H1 (cell line): ENCODE measurements at regions not wholly inside any gene's neighbourhood (a gene's known extent, or its start where the extent isn't known, plus 50 kb on each side); places are given as distances from the start of the nearest gene placed in this dataset.

ENCODE experiments used
- CTCF ChIA-PET: fragments of 300-600 bp; sonication (Branson Sonifier 250); formaldehyde crosslinking; loops from one replicate; lab custom pipeline; 2021; ENCODE audit not compliant: partially characterized antibody; lab: Charles Lee
- POLR2A ChIA-PET: fragments of 300-600 bp; sonication (Branson Sonifier 250); formaldehyde crosslinking; loops from one replicate; lab custom pipeline; 2021; ENCODE audit warnings: inconsistent platforms; ENCODE audit not compliant: partially characterized antibody; lab: Charles Lee
- DNase-seq, 2 experiments: peaks; one replicate each; pipeline versions ENCODE4 v3.0.0 to v3.0.0-alpha.2; 2010 to 2022; ENCODE audit warnings: low spot score in 2 of 2, low read depth in 1 of 2, mixed read lengths in 1 of 2
- FAIRE-seq: peaks from 2 replicates; lab custom pipeline; 2011; peaks lifted over from hg19 to GRCh38; lab: Jason Lieb, UNC
- H2AFZ ChIP-seq: 2 replicates; pipeline ENCODE4 v1.8.1; 2012; ENCODE audit warnings: low read length, inconsistent platforms
- H2AK5ac ChIP-seq: 2 replicates; pipeline ENCODE4 v1.6.1; 2013; ENCODE audit warnings: low read depth, low read length
- H2BK120ac ChIP-seq: replicated peaks from 2 replicates; pipeline ENCODE3; 2013; ENCODE audit warnings: low read depth, low read length, inconsistent platforms
- H2BK12ac ChIP-seq: 2 replicates; pipeline ENCODE4 v1.6.1; 2013; ENCODE audit warnings: low read depth, low read length
- H2BK15ac ChIP-seq: 2 replicates; pipeline ENCODE4 v1.6.1; 2013; ENCODE audit warnings: low read length
- H2BK20ac ChIP-seq: 2 replicates; pipeline ENCODE4 v1.6.1; 2013; ENCODE audit warnings: low read length
- H2BK5ac ChIP-seq: 2 replicates; pipeline ENCODE4 v1.6.1; 2013; ENCODE audit warnings: low read depth, low read length
- H3K14ac ChIP-seq: 2 replicates; pipeline ENCODE4 v1.6.1; 2013; ENCODE audit warnings: inconsistent platforms; ENCODE audit not compliant: insufficient read length
- H3K18ac ChIP-seq: 2 replicates; pipeline ENCODE4 v1.6.1; 2013; ENCODE audit warnings: low read length; ENCODE audit errors: extremely low read depth
- H3K23ac ChIP-seq: 2 replicates; pipeline ENCODE4 v1.6.1; 2013; ENCODE audit warnings: inconsistent platforms; ENCODE audit not compliant: insufficient read length
- H3K23me2 ChIP-seq: 2 replicates; pipeline ENCODE4 v1.6.1; 2013; ENCODE audit warnings: low read depth, low read length
- H3K27ac ChIP-seq: 2 replicates; pipeline ENCODE4 v1.6.1; 2011; ENCODE audit warnings: low read depth, low read length, inconsistent platforms
- H3K27me3 ChIP-seq, 4 experiments: replicated peaks in 1 of 4; 1 replicate in 1 of 4; 2 replicates in 3 of 4; pipeline versions ENCODE4 v1.6.1 to v1.8.1; 2011 to 2013; ENCODE audit warnings: low read length in 3 of 4, mild to moderate bottlenecking in 3 of 4, inconsistent platforms in 2 of 4, mixed read lengths in 2 of 4, moderate library complexity in 1 of 4; ENCODE audit not compliant: control insufficient read depth in 3 of 4, insufficient read depth in 3 of 4; ENCODE audit errors: extremely low read depth in 1 of 4
- H3K36me3 ChIP-seq, 4 experiments: 2 replicates each; pipeline versions ENCODE4 v1.6.1 to v1.8.1; 2011 to 2013; ENCODE audit warnings: mild to moderate bottlenecking in 4 of 4, low read length in 3 of 4, moderate library complexity in 2 of 4, control low read depth in 1 of 4, inconsistent platforms in 1 of 4; ENCODE audit not compliant: insufficient read depth in 4 of 4, control insufficient read depth in 2 of 4
- H3K4ac ChIP-seq: replicated peaks from 2 replicates; pipeline ENCODE3; 2013; ENCODE audit warnings: low read length, low read depth, mixed read lengths, inconsistent platforms; ENCODE audit not compliant: insufficient read length
- H3K4me1 ChIP-seq, 4 experiments: replicated peaks in 1 of 4; 1 replicate in 1 of 4; 2 replicates in 3 of 4; pipeline versions ENCODE4 v1.6.1 to v1.8.1; 2011 to 2013; ENCODE audit warnings: low read length in 3 of 4, inconsistent platforms in 2 of 4, mixed read lengths in 1 of 4; ENCODE audit not compliant: insufficient read depth in 4 of 4, control insufficient read depth in 3 of 4
- H3K4me2 ChIP-seq, 2 experiments: 2 replicates each; pipeline versions ENCODE4 v1.6.1 to v1.8.1; 2011 to 2013; ENCODE audit warnings: low read depth in 2 of 2, low read length in 2 of 2, control low read depth in 1 of 2, inconsistent platforms in 1 of 2, mild to moderate bottlenecking in 1 of 2; ENCODE audit not compliant: insufficient read depth in 1 of 2
- H3K4me3 ChIP-seq, 4 experiments: fragments of 200-600, 300-600 bp in 1 of 4; sonication (generic), shearing (Covaris generic), sonication (Bioruptor Twin) in 1 of 4; 2 replicates each; pipeline versions ENCODE4 v1.5.1 to v1.8.1; 2011 to 2016; ENCODE audit warnings: low read length in 4 of 4, low read depth in 3 of 4, control low read depth in 2 of 4, inconsistent platforms in 2 of 4, mild to moderate bottlenecking in 2 of 4, mixed read lengths in 1 of 4, moderate library complexity in 1 of 4; ENCODE audit not compliant: insufficient read depth in 2 of 4; ENCODE audit errors: extremely low read depth in 1 of 4
- H3K56ac ChIP-seq: replicated peaks from 2 replicates; pipeline ENCODE3; 2013; ENCODE audit warnings: low read depth, mild to moderate bottlenecking, mixed read lengths, low read length, inconsistent platforms; ENCODE audit not compliant: insufficient read length
- H3K79me1 ChIP-seq: 2 replicates; pipeline ENCODE4 v1.6.1; 2013; ENCODE audit warnings: low read depth, low read length, control low read depth
- H3K79me2 ChIP-seq, 2 experiments: 2 replicates each; pipeline versions ENCODE4 v1.6.1 to v1.8.1; 2012 to 2013; ENCODE audit warnings: low read length in 2 of 2, mild to moderate bottlenecking in 2 of 2, inconsistent platforms in 1 of 2; ENCODE audit not compliant: insufficient read depth in 2 of 2, control insufficient read depth in 1 of 2
- H3K9ac ChIP-seq, 4 experiments: replicated peaks in 1 of 4; 1 replicate in 1 of 4; 2 replicates in 3 of 4; pipeline versions ENCODE4 v1.6.1 to v1.8.1; 2011 to 2013; ENCODE audit warnings: low read depth in 3 of 4, low read length in 3 of 4, control low read depth in 2 of 4, mild to moderate bottlenecking in 2 of 4, moderate library complexity in 2 of 4, inconsistent platforms in 1 of 4; ENCODE audit errors: extremely low read depth in 1 of 4
- H3K9me3 ChIP-seq, 2 experiments: 2 replicates each; pipeline versions ENCODE4 v1.6.1 to v1.8.1; 2012 to 2013; ENCODE audit warnings: mild to moderate bottlenecking in 2 of 2, moderate library complexity in 2 of 2, control low read depth in 1 of 2, inconsistent platforms in 1 of 2, low read depth in 1 of 2, low read length in 1 of 2, mixed read lengths in 1 of 2; ENCODE audit not compliant: insufficient read depth in 2 of 2
- H4K20me1 ChIP-seq, 2 experiments: replicated peaks in 1 of 2; 2 replicates each; pipeline versions ENCODE3 to v1.8.1; 2011 to 2013; ENCODE audit warnings: inconsistent platforms in 2 of 2, low read length in 2 of 2, mild to moderate bottlenecking in 1 of 2; ENCODE audit not compliant: insufficient read depth in 2 of 2, control insufficient read depth in 1 of 2
- H4K5ac ChIP-seq: 2 replicates; pipeline ENCODE4 v1.6.1; 2013; ENCODE audit warnings: low read length, low read depth, mixed read lengths, inconsistent platforms; ENCODE audit not compliant: insufficient read length
- H4K8ac ChIP-seq: 2 replicates; pipeline ENCODE4 v1.8.0; 2013; ENCODE audit warnings: mild to moderate bottlenecking, moderate library complexity, low read length, inconsistent platforms; ENCODE audit not compliant: insufficient read depth; ENCODE audit errors: extremely low read depth
- H4K91ac ChIP-seq: replicated peaks from 2 replicates; pipeline ENCODE3; 2013; ENCODE audit warnings: low read length, mixed read lengths, inconsistent platforms; ENCODE audit not compliant: insufficient read length
- BCL11A ChIP-seq, 2 experiments: IDR thresholded peaks; one replicate each; pipeline ENCODE4 v1.6.1; 2011; ENCODE audit warnings: low read depth in 2 of 2, low read length in 2 of 2, mild to moderate bottlenecking in 2 of 2
- NANOG ChIP-seq: IDR thresholded peaks from 2 replicates; pipeline ENCODE4 v1.6.1; 2011; ENCODE audit warnings: low read length, low read depth, mild to moderate bottlenecking, inconsistent platforms; ENCODE audit not compliant: insufficient read depth, poor library complexity, severe bottlenecking
- SAP30 ChIP-seq: fragments of 300-600 bp; sonication (generic); IDR thresholded peaks from 2 replicates; pipeline ENCODE4 v1.7.1; 2012; ENCODE audit warnings: low read length, moderate library complexity, mild to moderate bottlenecking, inconsistent platforms; ENCODE audit not compliant: insufficient read depth, insufficient replicate concordance
- SUZ12 ChIP-seq: fragments of 200-600 bp; sonication (generic); IDR thresholded peaks from 2 replicates; pipeline ENCODE4 v1.6.1; 2012; ENCODE audit warnings: mild to moderate bottlenecking, inconsistent platforms, low read length, moderate library complexity, mixed read lengths
- YY1 ChIP-seq: IDR thresholded peaks from 2 replicates; pipeline ENCODE4 v1.6.1; 2011; ENCODE audit warnings: low read depth, mild to moderate bottlenecking, low read length
- WGBS, 2 experiments: shearing (Covaris generic) in 1 of 2; methylation state at CpG; one replicate each; pipeline versions ENCODE4 v1.1.6 to v1.1.7; 2013 to 2015; ENCODE audit warnings: low lambda C conversion rate in 2 of 2, mixed read lengths in 2 of 2, inconsistent platforms in 1 of 2, low coverage in 1 of 2, missing lambda C conversion rate in 1 of 2; ENCODE audit not compliant: insufficient replicate concordance in 2 of 2, insufficient coverage in 1 of 2, insufficient read length in 1 of 2; ENCODE audit errors: extremely low coverage in 1 of 2, missing lambda C conversion rate in 1 of 2; 5-methylcytosine and 5-hydroxymethylcytosine counted together

- H4K8ac ChIP-seq = no peak overlapping the region
- no peak overlapping the region for H4K5ac ChIP-seq
- 79% methylated on average over 4 of the region's 4 CpGs; no CpG with 5 or more reads in 1 of the 2 experiments for WGBS, 2 experiments
- H3K56ac ChIP-seq = no peak overlapping the region
- H2BK5ac ChIP-seq = no peak overlapping the region
- H3K4me1 ChIP-seq = no peaks in the 10 kb centered on the region
- H3K79me1 ChIP-seq = no peaks in the 10 kb centered on the region
- H3K23me2 ChIP-seq = no peaks in the 10 kb centered on the region
- DNase-seq = no peak
- TF ChIP-seq YY1 (no peak), BCL11A (IDR thresholded peaks at IDR 0.05; ENCODE audit: low read depth in 2 of 2, low read length in 2 of 2) (no peak), NANOG (no peak), SAP30 (no peak), SUZ12 (no peak)
- ChIA-PET POLR2A (interaction anchor here (0.6 kb wide), 1 partner anchor 31 kb away, joined by 3 read pairs; no protein-coding TSS in a partner anchor), CTCF (interaction anchor here (0.6 to 1.2 kb wide), 3 partner anchors 8 to 62 kb away, joined by 3 to 4 read pairs (median 4); no protein-coding TSS in a partner anchor)
- no peaks in the 10 kb centered on the region for H3K27me3 ChIP-seq
- no peak overlapping the region for H3K4me2 ChIP-seq
- H3K27ac ChIP-seq = no peak overlapping the region
- H2BK15ac ChIP-seq = no peak overlapping the region
- H4K20me1 ChIP-seq = no peaks in the 10 kb centered on the region
- H2AFZ ChIP-seq = no peak overlapping the region
- H3K23ac ChIP-seq = no peak overlapping the region
- H4K91ac ChIP-seq = no peak overlapping the region
- no peak for FAIRE-seq
- H2BK20ac ChIP-seq = no peak overlapping the region
- H3K36me3 ChIP-seq = no peaks in the 10 kb centered on the region
- no peaks in the 10 kb centered on the region for H3K79me2 ChIP-seq
- no peak overlapping the region for H2AK5ac ChIP-seq
- H3K4ac ChIP-seq = no peak overlapping the region
- no peak overlapping the region for H2BK120ac ChIP-seq
- H3K9ac ChIP-seq = no peak overlapping the region
- no peak overlapping the region for H3K18ac ChIP-seq
- H3K9me3 ChIP-seq = no peaks in the 10 kb centered on the region
- no peak overlapping the region for H2BK12ac ChIP-seq
- H3K4me3 ChIP-seq = no peak overlapping the region
- no peak overlapping the region for H3K14ac ChIP-seq
Measured at GRCh38 chr7:76123316-76123715, 75.4 kb downstream of the MDH2 start.
